ENCODE measurements at regions not wholly inside any gene's neighbourhood (a gene's known extent, or its start where the extent isn't known, plus 50 kb on each side); places are given as distances from the start of the nearest gene placed in this dataset.

GRCh38 chr4:56198265-56198664 is 189.0 kb downstream of the AASDH start:
- Histone ChIP-seq H4K20me1 (ENCODE audit: insufficient read depth) (no peaks in the 10 kb centered on the region), H3F3A (ENCODE audit: insufficient read depth, low read depth) (no peaks in the 10 kb centered on the region), H3K4me1 (replicated peaks; ENCODE audit: insufficient read depth) (no peaks in the 10 kb centered on the region), H3K4me2 (no peak overlapping the region), H3K9me2 (ENCODE audit: insufficient read depth) (no peaks in the 10 kb centered on the region), H3K79me2 (ENCODE audit: low read depth) (no peaks in the 10 kb centered on the region), H3K9me3 (ENCODE audit: insufficient read depth, low read depth) (no peaks in the 10 kb centered on the region), H2AFZ (no peak overlapping the region), H3K27me3 (ENCODE audit: insufficient read depth, low read depth) (no peaks in the 10 kb centered on the region), H3K36me3 (ENCODE audit: low read depth) (no peaks in the 10 kb centered on the region), H3K27ac (no peak overlapping the region), H3K4me3 (no peak overlapping the region)
- POLR2A ChIA-PET (ENCODE audit: unreplicated experiment): no interaction called here
- DNase-seq: no peak
- intact Hi-C loops (cut with micrococcal nuclease; ENCODE audit: unreplicated experiment): no loop called here
- BruUV-seq (replicated peaks): no TSS peak
- no peak for TF ChIP-seq EZH2 (IDR thresholded peaks at IDR 0.05; ENCODE audit: low read depth)
- TF ChIP-seq CTCF (conservative IDR thresholded peaks at IDR 0.05): no peak
- CTCF ChIA-PET: no interaction called here

- TF ChIP-seq EZH2 (IDR thresholded peaks at IDR 0.05; ENCODE audit: low read depth) (no peak), CTCF (conservative IDR thresholded peaks at IDR 0.05) (no peak)
- Histone ChIP-seq H3K36me3 (ENCODE audit: low read depth) (no peaks in the 10 kb centered on the region), H3K27ac (no peak overlapping the region), H2AFZ (no peak overlapping the region), H3K4me2 (no peak overlapping the region), H3K4me1 (replicated peaks; ENCODE audit: insufficient read depth) (no peaks in the 10 kb centered on the region), H3F3A (ENCODE audit: insufficient read depth, low read depth) (no peaks in the 10 kb centered on the region), H3K79me2 (ENCODE audit: low read depth) (no peaks in the 10 kb centered on the region), H3K9me3 (ENCODE audit: insufficient read depth, low read depth) (no peaks in the 10 kb centered on the region), H3K4me3 (no peak overlapping the region), H4K20me1 (ENCODE audit: insufficient read depth) (no peaks in the 10 kb centered on the region), H3K9me2 (ENCODE audit: insufficient read depth) (no peaks in the 10 kb centered on the region), H3K27me3 (ENCODE audit: insufficient read depth, low read depth) (no peaks in the 10 kb centered on the region)
- no peak for DNase-seq
- intact Hi-C loops (cut with micrococcal nuclease; ENCODE audit: unreplicated experiment): no loop called here
- no TSS peak for BruUV-seq (replicated peaks)
- ChIA-PET CTCF (no interaction called here), POLR2A (ENCODE audit: unreplicated experiment) (no interaction called here)
Measured at GRCh38 chr4:56197387-56197786, 189.9 kb downstream of the AASDH start.

DNA sequence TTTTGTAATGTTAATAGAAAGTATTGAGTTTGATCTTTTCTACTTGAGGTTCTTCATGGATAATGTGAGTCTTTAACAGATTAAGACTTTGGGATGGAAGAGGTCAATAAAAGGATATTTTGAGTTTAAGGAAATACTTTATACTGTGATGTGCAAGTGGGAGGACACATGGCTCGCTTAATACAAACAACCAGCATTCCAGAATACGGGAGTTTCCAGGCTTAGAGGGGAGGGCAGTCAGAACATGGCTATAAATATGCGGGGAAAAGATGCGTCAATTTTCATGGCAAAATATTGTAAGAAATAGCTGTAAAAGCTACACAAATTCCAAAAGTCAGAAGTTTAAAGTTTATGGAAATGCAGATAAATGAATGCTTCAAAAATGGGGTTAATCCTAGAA is 192.3 kb downstream of the AASDH start:
- POLR2A ChIA-PET (ENCODE audit: unreplicated experiment): no interaction called here
- H2AFZ ChIP-seq: no peak overlapping the region
- no TSS peak for BruUV-seq (replicated peaks)
- no peak overlapping the region for H3K4me3 ChIP-seq
- no peaks in the 10 kb centered on the region for H3F3A ChIP-seq (ENCODE audit: insufficient read depth, low read depth)
- H3K9me2 ChIP-seq (ENCODE audit: insufficient read depth): no peaks in the 10 kb centered on the region
- H4K20me1 ChIP-seq (ENCODE audit: insufficient read depth): no peaks in the 10 kb centered on the region
- CTCF ChIA-PET: no interaction called here
- H3K4me1 ChIP-seq (replicated peaks; ENCODE audit: insufficient read depth): no peaks in the 10 kb centered on the region
- H3K9me3 ChIP-seq (ENCODE audit: insufficient read depth, low read depth): no peaks in the 10 kb centered on the region
- no peak for DNase-seq
- no peak overlapping the region for H3K4me2 ChIP-seq
- TF ChIP-seq EZH2 (IDR thresholded peaks at IDR 0.05; ENCODE audit: low read depth) (no peak), CTCF (conservative IDR thresholded peaks at IDR 0.05) (no peak)
- no peaks in the 10 kb centered on the region for H3K79me2 ChIP-seq (ENCODE audit: low read depth)
- H3K36me3 ChIP-seq (ENCODE audit: low read depth): no peaks in the 10 kb centered on the region
- H3K27me3 ChIP-seq (ENCODE audit: insufficient read depth, low read depth): no peaks in the 10 kb centered on the region
- H3K27ac ChIP-seq: no peak overlapping the region
- intact Hi-C loops (cut with micrococcal nuclease; ENCODE audit: unreplicated experiment): no loop called here
